ENCODE measurements at regions not wholly inside any gene's neighbourhood (a gene's known extent, or its start where the extent isn't known, plus 50 kb on each side); places are given as distances from the start of the nearest gene placed in this dataset.
A peak's percentile ranks its signal among the peaks of the same experiment; 100 is the strongest.

GRCh38 chr9:107539427-107540163 lies 50.0 kb upstream of the KLF4 start:
- whole genome bisulfite sequencing, 2 donors, result 80 to 82% methylated on average over 10 of the region's 10 CpGs
- Histone ChIP-seq H3K4me3 (no peak overlapping the region), H3K27ac (no peak overlapping the region), H3K27me3 (no peaks in the 10 kb centered on the region), H3K4me1 (no peaks in the 10 kb centered on the region), H3K9me3 (no peaks in the 10 kb centered on the region), H3K36me3 (no peaks in the 10 kb centered on the region)
- TF ChIP-seq EP300 (IDR thresholded peaks at IDR 0.05) (no peak), POLR2A (IDR thresholded peaks at IDR 0.05) (no peak), CTCF (IDR thresholded peaks at IDR 0.05) (no peak), POLR2AphosphoS5 (IDR thresholded peaks at IDR 0.05) (no peak)
- peak in 1 of 2 donors; percentile 54 for ATAC-seq (ENCODE audit: low FRiP score in 2 of 2)
- DNase-seq, result peak in 1 of 2 donors; percentile 30

Small RNA genes lying in the stretch of these regions (small RNA-seq; reads per million reads assigned to genes)
- gene RN7SL659P, result 0 reads per million in 4 donors
- 0 reads per million in 4 donors for gene RNA5SP293
- 0 to 0.07 (median 0) reads per million in 4 donors for gene RNU6-1064P
- gene RNU6-996P, result 0 reads per million in 4 donors
